ENCODE measurements at regions not wholly inside any gene's neighbourhood (a gene's known extent, or its start where the extent isn't known, plus 50 kb on each side); places are given as distances from the start of the nearest gene placed in this dataset.

GRCh38 chr5:110053824-110054223 is 364.1 kb downstream of the MAN2A1 start:
- TF ChIP-seq POLR2A (IDR thresholded peaks at IDR 0.05; ENCODE audit: low read depth, low read length) (no peak), USF2 (IDR thresholded peaks at IDR 0.05; ENCODE audit: borderline replicate concordance, low read depth, low read length) (no peak), CTCF (IDR thresholded peaks at IDR 0.05 in 2 of 3, conservative IDR thresholded peaks at IDR 0.05 in 1 of 3; ENCODE audit: control insufficient read depth in 2 of 3, extremely low read depth in 1 of 3, insufficient read depth in 1 of 3, low read depth in 3 of 3, low read length in 3 of 3) (no peak), MEF2B (IDR thresholded peaks at IDR 0.05; ENCODE audit: partially characterized antibody, poor library complexity, severe bottlenecking) (no peak)

All from GM12878 (cell line).